SHP77 (cell line): ENCODE measurements at regions not wholly inside any gene's neighbourhood (a gene's known extent, or its start where the extent isn't known, plus 50 kb on each side); places are given as distances from the start of the nearest gene placed in this dataset.

Experiments used
- DNase-seq, 2 experiments: peaks; one replicate each; lab custom pipeline; 2025; lab: John Stamatoyannopoulos, UW

GRCh38 chr6:6704103-6705060 is 115.9 kb downstream of the LY86 start:
- no peak for DNase-seq

GRCh38 chr6:6705061-6705425 is 116.5 kb downstream of the LY86 start:
- no peak for DNase-seq

- DNase-seq = no peak
Observed at GRCh38 chr6:6705915-6706675, 117.6 kb downstream of the LY86 start.

- DNase-seq = no peak
Observed at GRCh38 chr6:6707143-6707542, 118.6 kb downstream of the LY86 start.

GRCh38 chr6:6709106-6709505 is 120.6 kb downstream of the LY86 start:
- DNase-seq = no peak

GRCh38 chr6:6711031-6711785 is 122.7 kb downstream of the LY86 start:
- DNase-seq = no peak

GRCh38 chr6:6711832-6712448 is 123.4 kb downstream of the LY86 start:
- no peak for DNase-seq

- peak; percentile 32 to 33 for DNase-seq
Observed at GRCh38 chr6:6712449-6713403, 124.2 kb downstream of the LY86 start.

- DNase-seq = no peak
Observed at GRCh38 chr6:6713657-6714056, 125.1 kb downstream of the LY86 start.

- DNase-seq = peak in 1 of 2 experiments; percentile 30
Observed at GRCh38 chr6:6714118-6714897, 125.8 kb downstream of the LY86 start.

- no peak for DNase-seq
Observed at GRCh38 chr6:6714953-6715352, 126.4 kb downstream of the LY86 start.

GRCh38 chr6:6715465-6715864 is 126.9 kb downstream of the LY86 start:
- DNase-seq = no peak

- DNase-seq = no peak
Observed at GRCh38 chr6:6716998-6717763, 128.7 kb downstream of the LY86 start.

- DNase-seq = no peak
Observed at GRCh38 chr6:6717953-6718352, 129.4 kb downstream of the LY86 start.

- no peak for DNase-seq
Observed at GRCh38 chr6:6721606-6722005, 133.1 kb downstream of the LY86 start.

GRCh38 chr6:6722195-6722594 is 133.7 kb downstream of the LY86 start:
- DNase-seq = no peak

- DNase-seq = no peak
Observed at GRCh38 chr6:6723361-6723760, 134.8 kb downstream of the LY86 start.

- peak; percentile 13 to 51 for DNase-seq
Observed at GRCh38 chr6:6723921-6724538, 135.5 kb downstream of the LY86 start.
